ENCODE measurements at regions not wholly inside any gene's neighbourhood (a gene's known extent, or its start where the extent isn't known, plus 50 kb on each side); places are given as distances from the start of the nearest gene placed in this dataset.
A peak's percentile ranks its signal among the peaks of the same experiment; 100 is the strongest.

- peak; percentile 47 for DNase-seq
Observed at GRCh38 chr18:27244259-27244658, 59.2 kb upstream of the CHST9 start.

GRCh38 chr18:27242392-27243047 is 57.4 kb upstream of the CHST9 start:
- DNase-seq = peak; percentile 88

- peak; percentile 96 for DNase-seq
Observed at GRCh38 chr18:27240383-27240782, 55.3 kb upstream of the CHST9 start.

GRCh38 chr18:27239669-27240068 is 54.6 kb upstream of the CHST9 start:
- DNase-seq = peak; percentile 38

- peak; percentile 54 for DNase-seq
Observed at GRCh38 chr18:27235218-27235870, 50.2 kb upstream of the CHST9 start.

All from NCI-H69 (cell line).